ENCODE measurements at regions not wholly inside any gene's neighbourhood (a gene's known extent, or its start where the extent isn't known, plus 50 kb on each side); places are given as distances from the start of the nearest gene placed in this dataset.

GRCh38 chr4:54427826-54428225 is 198.7 kb downstream of the PDGFRA start:
- TF ChIP-seq POLR2AphosphoS5 (IDR thresholded peaks at IDR 0.05) = no peak
- no peak for TF ChIP-seq CTCF (IDR thresholded peaks at IDR 0.05)
- TF ChIP-seq POLR2A (IDR thresholded peaks at IDR 0.05; ENCODE audit: low read depth) = no peak
- no peak for TF ChIP-seq EP300 (IDR thresholded peaks at IDR 0.05)
